Esophagus muscularis mucosa (tissue), 4 donors: ENCODE measurements at regions not wholly inside any gene's neighbourhood (a gene's known extent, or its start where the extent isn't known, plus 50 kb on each side); places are given as distances from the start of the nearest gene placed in this dataset.
"Not testable (repeated sequence)": the region's sequence is repeated elsewhere in the genome, so short reads cannot be mapped to it uniquely, and the experiment has no call there.

Experiments used
- DNase-seq: peaks from one replicate; pipeline ENCODE4 v3.0.0-alpha.2; 2017; ENCODE audit errors: extremely low spot score
- H3K27ac ChIP-seq, 4 donors: fragments of 200-600 bp; sonication (generic); replicated peaks in 1 of 4; 1 replicate in 3 of 4; 2 replicates in 1 of 4; pipeline ENCODE4 v1.5.1; 2016 to 2019; ENCODE audit warnings: mild to moderate bottlenecking in 1 of 4
- H3K27me3 ChIP-seq, 4 donors: fragments of 200-600 bp; sonication (generic); one replicate each; pipeline versions ENCODE4 v1.5.1 to v1.6.0; 2016 to 2019
- H3K36me3 ChIP-seq, 4 donors: fragments of 200-600 bp; sonication (generic); one replicate each; pipeline ENCODE4 v1.5.1; 2016 to 2019
- H3K4me1 ChIP-seq, 4 donors: fragments of 200-600 bp; sonication (generic); one replicate each; pipeline ENCODE4 v1.5.1; 2016 to 2019
- H3K4me3 ChIP-seq, 4 donors: fragments of 200-600 bp; sonication (generic); 1 replicate in 2 of 4; 2 replicates in 2 of 4; pipeline ENCODE4 v1.5.1; 2016 to 2019; ENCODE audit warnings: mild to moderate bottlenecking in 4 of 4, moderate library complexity in 1 of 4
- H3K9me3 ChIP-seq, 4 donors: fragments of 200-600 bp; sonication (generic); 1 replicate in 3 of 4; 2 replicates in 1 of 4; pipeline ENCODE4 v1.5.1; 2016 to 2019
- CTCF ChIP-seq, 3 experiments: fragments of 200-600 bp in 2 of 3; fragments of 450-650 bp in 1 of 3; sonication (generic) in 2 of 3; IDR thresholded peaks; one replicate each; pipeline ENCODE4 v1.5.1; 2017 to 2019; ENCODE audit warnings: antibody characterized with exemption in 3 of 3, mild to moderate bottlenecking in 2 of 3, moderate library complexity in 1 of 3
- EP300 ChIP-seq: sonication (generic); formaldehyde crosslinking; IDR thresholded peaks from one replicate; pipeline ENCODE4 v1.6.1; 2017; ENCODE audit warnings: antibody characterized with exemption
- POLR2A ChIP-seq: fragments of 450-650 bp; IDR thresholded peaks from one replicate; pipeline ENCODE4 v1.6.1; 2017; ENCODE audit warnings: antibody characterized with exemption, moderate library complexity, mild to moderate bottlenecking, low read depth
- POLR2AphosphoS5 ChIP-seq, 2 donors: sonication (generic); formaldehyde crosslinking; IDR thresholded peaks; one replicate each; pipeline ENCODE4 v1.6.1; 2017; ENCODE audit warnings: antibody characterized with exemption in 2 of 2
- WGBS: methylation state at CpG from one replicate; pipeline ENCODE4 v1.1.5; 2018; 5-methylcytosine and 5-hydroxymethylcytosine counted together
- intact Hi-C: fragments of 100-400 bp; cut with DNase I; formaldehyde crosslinking; loops from one replicate; pipeline ENCODE4 v1.15.1; 2023

- Histone ChIP-seq H3K4me3 (no peak overlapping the region), H3K27me3 (no peaks in the 10 kb centered on the region), H3K27ac (no peak overlapping the region), H3K4me1 (peaks cover 0 to 7% (median 2%) of the 10 kb centered on the region in 4 donors), H3K36me3 (peaks cover 0 to 2% (median 0%) of the 10 kb centered on the region in 4 donors), H3K9me3 (peaks cover 0 to 5% (median 2%) of the 10 kb centered on the region in 4 donors)
- 75% methylated on average over 2 of the region's 2 CpGs for WGBS
- TF ChIP-seq CTCF (IDR thresholded peaks at IDR 0.05) (no peak), EP300 (no peak), POLR2AphosphoS5 (IDR thresholded peaks at IDR 0.05) (no peak), POLR2A (no peak)
- intact Hi-C loops, result no loop called here
- no peak for DNase-seq
Observed at GRCh38 chr21:28581976-28582375, 410.7 kb downstream of the LTN1 start.

GRCh38 chr21:28581311-28581731 is 411.4 kb downstream of the LTN1 start:
- H3K27ac ChIP-seq, H3K36me3 ChIP-seq, H3K9me3 ChIP-seq, intact Hi-C loops, H3K4me3 ChIP-seq, H3K4me1 ChIP-seq, DNase-seq, H3K27me3 ChIP-seq: not testable (repeated sequence)
- WGBS, result 81% methylated on average over 4 of the region's 5 CpGs

GRCh38 chr21:28580585-28580984 is 412.1 kb downstream of the LTN1 start:
- WGBS, result 88% methylated on average over 2 of the region's 2 CpGs
- no peak for TF ChIP-seq POLR2AphosphoS5 (IDR thresholded peaks at IDR 0.05)
- no peak for TF ChIP-seq CTCF (IDR thresholded peaks at IDR 0.05)
- no peak for TF ChIP-seq EP300
- TF ChIP-seq POLR2A, result no peak
- H3K27ac ChIP-seq, result no peak overlapping the region
- no peak overlapping the region for H3K4me3 ChIP-seq
- no peak for DNase-seq
- peaks cover 0 to 2% (median 0%) of the 10 kb centered on the region in 4 donors for H3K9me3 ChIP-seq
- peaks cover 0 to 7% (median 2%) of the 10 kb centered on the region in 4 donors for H3K4me1 ChIP-seq
- H3K27me3 ChIP-seq, result no peaks in the 10 kb centered on the region
- peaks cover 0 to 14% (median 0%) of the 10 kb centered on the region in 4 donors for H3K36me3 ChIP-seq
- intact Hi-C loops, result no loop called here

GRCh38 chr21:28579986-28580550 is 412.6 kb downstream of the LTN1 start:
- WGBS, result 83% methylated on average over 4 of the region's 4 CpGs

GRCh38 chr21:28568692-28569091 is 424.0 kb downstream of the LTN1 start:
- no peaks in the 10 kb centered on the region for H3K36me3 ChIP-seq
- no peaks in the 10 kb centered on the region for H3K27me3 ChIP-seq
- H3K4me1 ChIP-seq, result no peaks in the 10 kb centered on the region
- no peak for DNase-seq
- TF ChIP-seq POLR2A, result no peak
- no peak for TF ChIP-seq POLR2AphosphoS5 (IDR thresholded peaks at IDR 0.05)
- TF ChIP-seq EP300, result no peak
- TF ChIP-seq CTCF (IDR thresholded peaks at IDR 0.05), result no peak
- intact Hi-C loops, result no loop called here
- WGBS, result 73% methylated on average over 2 of the region's 2 CpGs
- no peaks in the 10 kb centered on the region for H3K9me3 ChIP-seq
- H3K4me3 ChIP-seq, result no peak overlapping the region
- no peak overlapping the region for H3K27ac ChIP-seq

More at GRCh38 chr21:28579986-28580550, 412.6 kb downstream of the LTN1 start:
- no peak for DNase-seq
- intact Hi-C loops, result no loop called here
- Histone ChIP-seq H3K27me3 (no peaks in the 10 kb centered on the region), H3K9me3 (no peaks in the 10 kb centered on the region), H3K27ac (no peak overlapping the region), H3K4me3 (no peak overlapping the region), H3K4me1 (peaks cover 0 to 7% (median 2%) of the 10 kb centered on the region in 4 donors), H3K36me3 (peaks cover 0 to 19% (median 0%) of the 10 kb centered on the region in 4 donors)
- no peak for TF ChIP-seq POLR2AphosphoS5 (IDR thresholded peaks at IDR 0.05)
- TF ChIP-seq EP300, result no peak
- TF ChIP-seq CTCF (IDR thresholded peaks at IDR 0.05), result no peak
- no peak for TF ChIP-seq POLR2A

GRCh38 chr21:28563933-28564332 is 428.7 kb downstream of the LTN1 start:
- DNase-seq, H3K4me1 ChIP-seq, H3K36me3 ChIP-seq, H3K9me3 ChIP-seq, H3K27me3 ChIP-seq, H3K4me3 ChIP-seq, intact Hi-C loops, H3K27ac ChIP-seq: not testable (repeated sequence)
- WGBS, result 96% methylated on average over 10 of the region's 18 CpGs
